NCI-H510A (cell line): ENCODE measurements at regions not wholly inside any gene's neighbourhood (a gene's known extent, or its start where the extent isn't known, plus 50 kb on each side); places are given as distances from the start of the nearest gene placed in this dataset.
A peak's percentile ranks its signal among the peaks of the same experiment; 100 is the strongest.
"Not testable (repeated sequence)": the region's sequence is repeated elsewhere in the genome, so short reads cannot be mapped to it uniquely, and the experiment has no call there.

Experiments used
- DNase-seq: peaks from one replicate; lab custom pipeline; 2025; lab: John Stamatoyannopoulos, UW

DNA sequence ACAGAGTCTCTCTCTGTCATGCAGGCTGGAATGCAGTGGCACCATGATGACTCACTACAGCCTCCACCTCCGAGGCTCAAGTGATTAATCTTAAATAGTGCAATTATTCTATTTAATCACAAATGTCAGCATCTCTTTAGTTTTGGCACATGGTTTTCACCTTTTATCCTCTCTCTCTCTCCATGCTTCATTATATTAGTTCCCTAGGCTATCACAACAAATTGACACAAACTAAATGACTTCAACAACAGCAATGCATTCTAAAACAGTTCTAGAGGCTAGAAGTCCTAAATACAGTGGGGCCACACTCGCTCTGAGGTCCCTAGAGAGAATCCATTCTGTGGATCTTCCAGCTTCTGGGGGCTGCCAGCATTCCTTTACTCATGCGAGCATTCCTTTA lies 178.2 kb upstream of the ZNG1F start:
- DNase-seq = not testable (repeated sequence)

DNA sequence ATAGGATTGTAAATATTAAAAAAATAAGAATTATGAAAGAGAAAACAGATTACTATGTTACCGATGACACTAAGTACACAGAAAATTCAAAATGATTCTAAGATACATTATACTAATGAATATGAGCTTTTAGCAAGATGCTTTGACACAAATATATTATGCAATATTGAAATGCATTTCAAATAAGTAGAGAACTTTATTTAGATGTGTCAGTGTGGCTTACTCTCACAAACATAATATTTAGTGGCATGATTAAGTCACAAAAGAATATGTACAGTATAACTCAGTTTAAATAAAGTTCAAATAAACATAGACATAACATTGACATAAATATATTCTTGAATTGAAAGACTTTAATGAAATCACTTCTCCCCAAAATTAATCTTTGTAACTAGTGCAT lies 172.7 kb upstream of the ZNG1F start:
- not testable (repeated sequence) for DNase-seq

DNA sequence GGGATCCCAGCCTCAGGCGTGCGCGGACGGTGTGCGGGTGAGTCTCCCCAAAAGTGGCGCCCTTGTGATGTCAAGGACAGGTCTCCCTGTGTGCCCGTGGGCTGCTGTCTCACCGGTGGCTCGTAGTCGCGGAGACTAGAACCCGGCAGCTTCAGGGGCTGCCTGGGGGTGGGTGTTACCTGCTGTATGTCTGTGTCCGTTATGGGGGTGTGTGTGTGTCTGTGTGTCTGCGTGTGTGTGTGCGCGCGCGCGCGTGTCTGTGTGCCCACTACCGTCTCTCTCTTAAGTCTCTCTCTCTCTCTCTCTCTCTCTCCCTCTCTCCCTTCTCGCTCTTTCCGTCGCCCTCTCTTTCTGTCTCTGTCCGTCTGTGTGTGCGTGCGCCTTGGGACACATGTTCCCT lies 170.0 kb upstream of the ZNG1F start:
- not testable (repeated sequence) for DNase-seq

DNA sequence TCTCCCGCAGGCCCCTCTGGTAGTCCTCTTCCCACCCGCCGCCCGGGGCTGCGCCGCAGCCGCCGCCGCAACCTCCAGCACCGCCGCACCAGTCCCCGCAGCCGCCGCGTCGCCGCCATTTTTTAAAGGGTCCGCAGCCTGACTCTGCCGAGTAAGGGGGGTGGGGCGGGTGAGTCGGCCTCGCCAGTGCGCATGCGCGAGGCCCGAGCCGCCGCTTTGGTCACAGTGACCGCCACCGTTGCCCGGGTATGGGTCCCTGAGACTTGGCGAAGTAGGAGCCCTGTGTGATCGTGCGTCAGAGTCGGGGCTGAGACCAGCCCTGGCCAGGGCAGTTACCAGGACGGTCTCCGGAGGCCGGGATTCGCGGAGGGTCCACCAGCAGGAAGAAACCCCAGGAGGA lies 169.6 kb upstream of the ZNG1F start:
- peak; percentile 44 for DNase-seq

DNA sequence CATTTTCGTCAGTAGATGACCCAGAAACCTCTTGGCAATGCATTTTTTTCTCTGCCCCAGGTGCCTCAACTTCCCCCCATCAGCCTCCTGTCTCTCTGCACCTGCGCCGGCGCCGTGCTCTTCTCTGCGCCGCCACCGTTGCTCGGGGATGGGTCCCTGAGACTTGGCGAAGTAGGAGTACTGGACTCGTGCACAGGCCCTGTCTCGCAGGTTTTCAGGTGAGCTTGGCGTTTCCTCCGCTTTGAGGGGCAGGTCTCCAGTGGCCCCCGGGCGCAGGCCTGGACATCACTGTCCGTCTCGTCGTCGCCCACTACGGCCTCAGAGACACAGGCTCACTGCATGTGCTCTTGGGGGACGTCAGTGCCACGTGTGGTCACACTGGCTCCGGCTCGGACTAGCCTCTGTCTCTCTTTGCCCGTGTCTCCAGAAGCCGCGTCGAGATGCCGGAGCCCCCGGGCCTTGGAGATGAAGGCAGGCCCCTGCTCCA lies 168.8 kb upstream of the ZNG1F start:
- DNase-seq = not testable (repeated sequence)

DNA sequence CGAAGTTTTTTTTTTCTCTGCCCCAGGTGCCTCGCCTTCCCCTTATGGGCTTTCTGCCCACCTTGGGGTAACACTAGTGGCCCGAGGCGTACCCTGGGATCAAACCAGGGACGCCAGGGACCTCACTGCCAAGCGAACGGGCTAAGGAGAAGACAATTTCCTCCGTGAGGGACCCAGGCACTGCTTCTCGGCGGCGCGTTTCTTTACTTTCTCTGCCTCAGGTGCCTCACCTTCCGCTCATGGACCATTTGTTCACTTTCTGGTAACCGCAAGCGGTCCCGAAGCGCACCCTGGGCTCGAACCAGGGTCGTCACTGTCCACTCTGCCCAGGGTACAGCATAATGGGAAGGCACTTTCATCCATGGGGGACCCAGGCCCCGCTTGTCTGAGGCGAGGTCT lies 168.2 kb upstream of the ZNG1F start:
- DNase-seq = not testable (repeated sequence)

DNA sequence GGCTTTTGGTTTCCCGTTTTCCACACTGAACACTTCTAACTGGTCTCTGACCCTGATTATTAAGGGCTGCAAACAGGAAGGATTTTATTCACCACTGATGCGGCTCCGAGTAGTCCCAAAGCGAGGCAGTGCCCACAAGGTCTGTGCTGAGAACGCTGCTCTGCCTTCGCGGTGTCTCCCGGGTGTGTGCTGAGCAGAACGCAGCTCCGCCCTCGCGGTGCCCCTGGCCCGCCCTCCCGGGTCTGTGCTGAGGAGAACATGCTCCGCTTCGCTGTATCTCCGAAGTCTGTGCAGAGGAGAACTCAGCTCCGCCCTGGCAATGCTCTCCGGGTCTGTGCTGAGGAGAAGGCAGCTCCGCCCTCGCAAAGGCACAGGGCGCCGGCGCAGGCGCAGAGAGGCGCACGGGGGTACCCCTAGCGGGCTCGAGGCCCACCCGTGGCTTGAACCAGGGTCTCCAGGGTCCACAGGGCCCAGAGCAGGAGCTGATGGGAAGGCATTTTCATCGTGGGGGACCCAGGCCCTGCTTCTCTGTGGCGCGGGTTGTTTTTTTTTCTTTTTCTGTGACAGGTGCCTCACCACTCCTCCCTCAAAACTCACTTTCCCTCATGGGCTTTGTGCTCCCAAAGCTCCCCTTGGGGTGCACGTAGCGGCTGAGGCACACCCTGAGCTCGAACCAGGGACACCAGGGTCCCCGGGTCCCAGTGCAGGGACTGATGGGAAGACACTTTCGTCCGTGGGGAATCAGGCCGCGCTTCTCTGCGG lies 167.7 kb upstream of the ZNG1F start:
- not testable (repeated sequence) for DNase-seq

DNA sequence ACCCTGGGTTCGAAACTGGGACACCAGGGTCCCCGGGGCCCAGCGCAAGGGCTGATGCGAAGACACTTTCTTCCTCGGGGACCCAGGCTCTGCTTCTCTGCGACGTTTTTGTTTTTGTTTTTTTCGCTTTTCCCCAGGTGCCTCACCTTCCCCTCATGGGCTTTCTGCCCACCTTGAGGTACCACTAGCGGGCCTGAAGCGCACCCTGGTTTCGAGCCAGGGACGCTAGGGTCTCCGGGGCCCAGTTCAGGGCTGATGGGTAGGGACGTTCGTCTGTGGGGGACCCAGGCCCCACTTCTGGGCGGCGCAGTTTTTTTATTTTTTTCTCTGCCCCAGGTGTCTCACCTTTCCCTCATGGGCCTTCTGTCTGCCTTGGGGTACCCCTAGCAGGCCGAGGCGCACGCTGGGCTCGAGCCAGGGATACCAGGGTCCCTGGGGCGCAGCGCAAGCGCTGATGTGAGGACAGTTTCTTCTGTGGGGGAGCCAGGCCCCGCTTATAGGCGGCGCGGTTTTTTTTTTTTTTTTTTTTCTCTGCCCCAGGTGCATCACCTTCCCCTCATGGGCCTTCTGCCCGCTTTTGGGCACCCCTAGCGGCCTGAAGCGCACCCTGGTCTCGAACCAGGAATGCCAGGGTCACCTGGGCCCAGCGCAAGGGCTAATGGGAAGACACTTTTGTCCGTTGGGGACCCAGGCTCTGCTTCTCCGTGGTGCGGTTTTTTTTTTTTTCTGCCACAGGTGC lies 166.8 kb upstream of the ZNG1F start:
- not testable (repeated sequence) for DNase-seq

DNA sequence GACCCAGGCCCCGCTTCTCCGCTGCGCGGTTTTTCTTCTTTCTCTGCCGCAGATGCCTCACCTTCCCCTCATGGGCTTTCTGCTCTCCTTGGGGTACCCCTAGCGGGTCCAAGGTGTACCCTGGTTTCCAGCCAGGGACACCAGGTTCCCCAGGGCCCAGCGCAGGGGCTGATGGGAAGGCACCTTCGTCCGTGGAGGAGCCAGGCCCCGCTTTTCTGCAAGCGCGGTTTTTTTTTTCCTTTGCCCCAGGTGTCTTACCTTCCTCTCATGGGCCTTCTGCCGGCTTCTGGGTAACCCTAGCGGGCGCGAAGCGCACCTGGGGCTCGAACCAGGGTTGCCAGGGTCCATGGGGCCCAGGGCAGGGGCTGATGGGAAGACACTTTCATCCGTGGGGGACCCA lies 165.9 kb upstream of the ZNG1F start:
- not testable (repeated sequence) for DNase-seq

DNA sequence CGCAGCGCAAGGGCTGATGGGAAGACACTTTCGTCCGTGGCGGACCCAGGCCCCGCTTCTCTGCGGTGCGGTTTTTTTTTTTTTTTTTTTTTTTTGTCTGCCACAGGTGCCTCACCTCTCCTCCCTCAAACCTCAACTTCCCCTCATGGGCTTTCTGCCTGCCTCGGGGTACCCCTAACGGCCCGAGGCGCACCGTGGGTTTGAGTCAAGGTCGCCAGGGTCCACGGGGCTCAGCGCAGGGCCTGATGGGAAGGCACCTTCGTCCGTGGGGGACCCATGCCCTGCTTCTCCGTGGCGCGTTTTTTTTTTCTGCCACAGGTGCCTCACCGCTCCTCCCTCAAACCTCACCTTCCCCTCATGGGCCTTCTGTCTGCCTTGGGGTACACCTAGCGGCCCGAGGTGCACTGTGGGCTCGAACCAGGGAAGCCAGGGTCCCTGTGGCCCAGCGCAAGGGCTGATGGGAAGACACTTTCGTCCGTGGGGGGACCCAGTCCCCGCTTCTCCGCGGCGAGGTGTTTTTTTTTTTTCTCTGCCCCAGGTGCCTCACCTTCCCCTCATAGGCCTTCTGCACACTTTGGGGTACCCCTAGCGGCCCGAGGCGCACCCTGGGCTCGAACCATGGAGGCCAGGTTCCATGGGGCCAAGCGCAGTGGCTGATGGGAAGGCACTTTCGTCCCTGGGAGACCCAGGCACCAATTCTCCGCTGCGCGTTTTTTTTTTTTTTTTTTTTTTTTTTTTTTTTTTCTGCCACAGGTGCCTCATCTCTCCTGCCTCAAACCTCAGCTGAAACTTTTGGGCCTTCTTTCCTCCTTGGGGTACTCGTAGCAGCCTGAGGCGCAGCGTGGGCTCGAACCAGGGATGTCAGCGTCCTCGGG lies 165.2 kb upstream of the ZNG1F start:
- DNase-seq = not testable (repeated sequence)

DNA sequence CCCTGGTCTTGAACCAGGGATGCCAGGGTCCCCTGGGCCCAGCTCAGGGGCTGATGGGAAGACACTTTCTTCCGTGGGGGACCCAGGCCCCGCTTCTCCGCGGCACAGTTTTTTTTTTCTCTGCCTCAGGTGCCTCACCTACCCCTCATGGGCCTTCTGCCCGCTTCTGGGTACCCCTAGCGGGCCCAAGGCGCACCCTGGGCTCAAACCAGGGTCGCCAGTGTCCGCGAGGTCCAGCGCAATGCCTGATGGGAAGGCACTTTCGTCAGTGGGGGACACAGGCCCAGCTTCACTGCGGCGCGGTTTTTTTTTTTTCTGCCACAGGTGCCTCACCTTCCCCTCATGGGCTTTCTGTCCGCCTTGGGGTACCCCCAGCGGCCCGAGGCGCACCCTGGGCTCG lies 163.9 kb upstream of the ZNG1F start:
- DNase-seq = not testable (repeated sequence)

DNA sequence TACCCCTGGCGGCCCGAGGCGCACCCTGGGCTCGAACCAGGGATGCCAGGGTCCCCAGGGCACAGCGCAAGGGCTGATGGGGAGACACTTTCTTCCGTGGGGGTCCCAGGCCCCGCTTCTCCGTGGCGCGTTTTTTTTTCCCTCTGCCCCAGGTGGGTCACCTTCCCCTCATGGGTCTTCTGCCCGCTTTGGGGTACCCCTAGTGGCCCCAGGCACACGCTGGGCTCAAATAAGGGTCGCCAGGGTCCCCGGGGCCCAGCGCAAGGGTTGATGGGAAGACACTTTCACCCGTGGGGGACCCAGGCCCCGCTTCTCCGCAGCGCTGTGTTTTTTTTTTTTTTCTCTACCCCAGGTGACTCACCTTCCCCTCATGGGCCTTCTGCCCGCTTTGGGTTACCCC lies 163.3 kb upstream of the ZNG1F start:
- DNase-seq = not testable (repeated sequence)

DNA sequence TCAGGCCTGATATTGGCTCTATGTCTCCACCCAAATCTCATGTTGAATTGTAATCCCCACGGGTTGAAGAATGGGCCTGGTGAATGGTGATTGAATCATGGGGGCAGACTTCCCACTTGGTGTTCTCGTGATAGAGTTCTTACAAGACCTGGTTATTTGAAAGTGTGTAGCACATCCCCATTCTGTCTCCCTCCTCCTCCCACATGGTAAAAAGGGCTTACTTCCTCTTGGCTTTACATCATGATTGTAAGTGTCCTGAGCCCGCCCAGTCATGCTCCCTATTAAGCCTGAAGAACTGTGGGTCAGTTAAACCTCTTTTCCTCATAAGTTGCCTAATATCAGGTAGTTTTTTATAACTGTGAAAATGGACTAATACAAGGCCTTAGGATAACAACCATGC lies 158.8 kb upstream of the ZNG1F start:
- not testable (repeated sequence) for DNase-seq

DNA sequence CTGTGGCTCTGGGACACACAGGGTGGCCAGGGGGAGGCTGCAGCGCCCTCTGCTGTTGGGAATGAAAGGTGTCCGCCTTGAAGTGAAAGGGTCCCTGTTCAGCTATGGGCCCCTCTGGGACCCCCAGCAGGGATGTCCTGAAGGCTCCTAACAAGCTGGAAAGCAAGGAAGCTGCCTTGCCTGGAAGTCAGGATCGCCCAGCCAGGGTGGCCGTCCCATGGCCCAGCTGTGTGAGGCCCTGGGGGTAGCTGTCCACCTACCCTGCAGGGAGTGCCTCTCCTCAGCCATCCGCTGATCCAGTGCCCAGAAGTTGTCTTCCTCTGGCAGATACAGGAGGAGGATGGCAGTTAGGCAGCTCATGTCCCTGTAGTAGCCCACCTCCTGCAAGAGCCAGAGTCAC lies 143.4 kb upstream of the ZNG1F start:
- not testable (repeated sequence) for DNase-seq

DNA sequence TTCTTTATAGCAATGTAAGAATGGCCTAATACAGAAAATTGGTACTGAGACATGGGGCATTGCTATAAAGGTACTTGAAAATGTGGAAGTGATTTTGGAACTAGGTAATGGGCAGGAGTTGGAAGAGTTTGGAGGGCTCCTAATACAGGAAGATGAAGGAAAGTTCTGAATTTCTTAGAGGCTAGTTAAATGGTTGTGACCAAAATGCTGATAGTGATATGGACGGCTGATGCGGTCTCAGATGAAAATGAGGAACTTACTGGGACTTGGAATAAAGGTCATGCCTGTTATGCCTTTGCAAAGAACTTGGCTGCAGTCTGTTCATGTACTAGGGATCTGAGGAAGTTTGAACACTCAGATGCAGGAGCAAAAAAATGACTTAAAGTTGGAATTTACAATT lies 132.2 kb upstream of the ZNG1F start:
- not testable (repeated sequence) for DNase-seq

DNA sequence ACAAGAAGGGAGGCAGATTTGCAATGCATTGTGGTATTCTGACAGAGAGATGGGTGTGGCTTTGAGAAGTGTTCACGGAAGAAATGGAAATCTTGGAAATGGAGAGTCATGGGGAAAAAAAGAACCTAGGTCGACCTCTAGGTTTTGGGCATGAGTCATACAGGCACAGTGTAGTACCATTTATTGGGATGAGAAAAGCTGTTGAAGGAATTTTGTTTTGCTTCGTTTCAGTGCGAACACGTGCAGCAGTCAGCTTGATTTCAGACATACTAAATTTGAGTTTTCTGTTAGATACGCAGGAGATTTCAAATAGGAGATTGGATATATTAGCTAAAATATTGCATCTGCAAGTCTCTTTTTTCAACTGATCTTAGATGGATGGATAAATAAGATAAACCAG lies 119.8 kb upstream of the ZNG1F start:
- not testable (repeated sequence) for DNase-seq

DNA sequence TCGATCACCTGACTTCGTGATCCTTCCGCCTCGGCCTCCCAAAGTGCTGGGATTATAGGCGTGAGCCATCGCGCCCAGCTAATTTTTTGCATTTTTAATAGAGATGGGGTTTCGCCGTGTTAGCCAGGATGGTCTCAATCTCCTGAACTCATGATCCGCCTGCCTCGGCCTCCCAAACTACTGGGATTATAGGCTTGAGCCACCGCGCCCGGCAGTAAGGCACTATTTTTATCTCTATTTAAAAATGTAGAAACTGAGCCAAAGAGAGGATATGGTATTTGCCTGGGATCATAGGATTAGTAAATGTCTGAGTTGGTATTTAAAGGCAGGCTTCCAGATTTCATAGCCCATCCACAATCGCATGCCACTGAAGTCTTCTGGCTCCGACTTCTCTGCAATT lies 96.6 kb upstream of the ZNG1F start:
- not testable (repeated sequence) for DNase-seq

DNA sequence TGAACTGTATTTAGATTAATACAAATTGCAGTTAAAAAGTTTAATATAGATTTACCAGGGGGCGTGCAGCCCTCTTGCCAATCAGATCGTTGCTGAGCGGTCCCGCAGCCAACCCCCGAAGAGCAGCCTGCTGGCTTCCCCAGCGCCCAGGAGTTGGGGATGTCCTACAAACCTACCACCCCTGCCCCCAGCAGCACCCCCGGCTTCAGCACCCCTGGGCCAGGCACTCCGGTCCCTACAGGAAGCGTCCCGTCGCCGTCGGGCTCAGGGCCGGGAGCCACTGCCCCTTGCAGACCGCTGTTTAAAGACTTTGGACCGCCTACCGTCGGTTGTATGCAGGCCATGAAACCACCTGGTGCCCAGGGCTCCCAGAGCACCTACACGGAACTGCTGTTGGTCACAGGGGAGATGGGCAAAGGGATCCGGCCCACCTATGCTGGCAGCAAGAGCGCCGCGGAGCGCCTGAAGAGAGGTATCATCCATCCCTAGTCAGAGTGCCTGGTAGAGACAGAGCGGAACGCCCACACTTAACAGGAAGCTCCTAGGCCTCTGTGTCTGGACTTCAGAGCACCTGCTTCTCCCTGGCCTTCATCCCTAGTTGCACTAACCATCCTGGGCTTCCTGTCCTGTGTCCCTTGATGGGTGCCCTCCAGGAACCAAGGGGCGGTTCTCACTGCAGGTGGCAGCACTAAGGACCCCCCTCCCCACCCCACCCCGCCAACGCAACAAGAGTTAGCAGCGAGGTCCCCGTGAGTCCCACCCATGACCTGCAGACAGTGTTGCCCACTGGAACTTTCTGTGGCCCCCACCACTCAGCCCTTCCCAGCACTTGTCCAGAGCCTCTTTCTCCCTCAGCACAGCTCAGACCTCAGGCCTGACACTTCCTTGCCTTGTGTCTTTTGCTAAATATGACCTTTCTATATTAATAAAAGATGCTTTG lies 91.5 kb upstream of the ZNG1F start:
- DNase-seq = not testable (repeated sequence)

DNA sequence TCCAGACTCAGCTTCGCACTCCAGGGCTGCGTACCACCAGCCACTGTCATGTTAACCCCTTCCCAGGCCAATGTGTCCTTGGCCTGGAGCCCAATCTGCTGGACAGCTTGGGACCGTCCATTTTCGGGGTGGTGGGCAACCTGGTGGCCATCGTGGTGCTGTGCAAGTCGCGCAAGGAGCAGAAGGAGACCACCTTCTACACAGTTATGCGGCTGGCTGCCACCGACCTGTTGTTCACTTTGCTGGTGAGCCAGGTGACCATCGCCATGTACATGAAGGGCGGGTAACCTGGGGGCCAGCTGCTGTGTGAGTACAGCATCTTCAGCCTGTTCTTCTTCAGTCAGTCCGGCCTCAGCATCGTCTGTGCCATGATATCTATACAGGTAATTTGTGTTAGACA lies 90.3 kb upstream of the ZNG1F start:
- not testable (repeated sequence) for DNase-seq

DNA sequence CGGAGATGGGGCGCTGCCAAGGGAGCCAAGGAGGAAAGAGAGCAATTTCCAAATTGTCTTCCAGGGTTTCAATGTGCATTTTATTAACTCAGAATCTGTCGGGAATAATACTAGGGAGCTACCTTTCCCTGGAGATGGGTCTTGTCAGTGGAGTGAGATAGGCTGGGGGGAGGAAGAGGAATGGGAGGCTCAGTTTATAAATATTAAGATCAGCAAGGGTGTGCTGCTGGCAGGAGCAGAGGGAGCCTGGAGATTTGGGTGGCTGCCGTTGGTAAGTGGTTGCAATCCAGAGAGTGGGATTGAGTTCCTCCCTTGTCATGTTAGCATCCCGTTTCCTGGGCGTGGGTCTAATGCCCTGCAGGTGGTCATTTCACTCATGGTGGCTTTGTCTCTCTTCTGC lies 89.9 kb upstream of the ZNG1F start:
- not testable (repeated sequence) for DNase-seq
